ENCODE measurements at regions not wholly inside any gene's neighbourhood (a gene's known extent, or its start where the extent isn't known, plus 50 kb on each side); places are given as distances from the start of the nearest gene placed in this dataset.
A peak's percentile ranks its signal among the peaks of the same experiment; 100 is the strongest.

DNA sequence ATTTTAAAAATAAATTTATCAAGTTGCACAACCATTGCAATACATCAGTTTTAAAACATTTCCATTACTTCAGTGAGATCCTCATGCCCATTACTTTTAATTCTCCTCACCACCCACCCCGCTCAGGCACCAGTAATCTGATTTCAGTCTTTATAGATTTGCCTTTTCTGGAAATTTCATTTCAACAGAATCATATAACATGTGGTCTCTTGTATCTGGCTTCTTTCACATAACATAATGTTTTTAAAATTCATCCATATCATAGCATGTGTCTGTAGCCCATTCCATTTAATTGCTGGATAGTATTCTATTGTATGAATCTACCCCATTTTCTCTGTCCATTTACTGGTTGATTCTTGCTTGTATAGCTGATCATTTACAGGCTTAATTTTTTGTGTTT is 110.3 kb upstream of the TMEM108 start:
- Histone ChIP-seq H3K4me3 (ENCODE audit: low read depth, low read length) (no peak overlapping the region), H3K27me3 (ENCODE audit: control insufficient read depth, insufficient read depth, low read length) (no peaks in the 10 kb centered on the region), H3K9me3 (ENCODE audit: control insufficient read depth in 2 of 2, low read length in 2 of 2) (no peaks in the 10 kb centered on the region), H3K4me1 (ENCODE audit: control insufficient read depth, insufficient read depth, low read length, poor library complexity, severe bottlenecking) (no peaks in the 10 kb centered on the region), H3K27ac (ENCODE audit: insufficient read depth, low read length, poor library complexity, severe bottlenecking) (no peak overlapping the region), H3K36me3 (ENCODE audit: control insufficient read depth, insufficient read depth, low read length) (no peaks in the 10 kb centered on the region)
- Mint-ChIP-seq H3K4me1 (no peaks in the 10 kb centered on the region), H3K36me3 (no peaks in the 10 kb centered on the region), H3K27ac (no peak overlapping the region), H3K27me3 (peaks cover 11% of the 10 kb centered on the region), H3K4me3 (no peak overlapping the region), H3K9me3 (no peaks in the 10 kb centered on the region)
- ATAC-seq (ENCODE audit: low read depth in 2 of 2) (no peak), DNase-seq (no peak)

- H3K4me1 ChIP-seq (ENCODE audit: control insufficient read depth, insufficient read depth, low read length, poor library complexity, severe bottlenecking), result no peaks in the 10 kb centered on the region
- H3K27ac ChIP-seq (ENCODE audit: insufficient read depth, low read length, poor library complexity, severe bottlenecking), result no peak overlapping the region
- Mint-ChIP-seq H3K4me3 (no peak overlapping the region), H3K27ac (no peak overlapping the region), H3K9me3 (no peaks in the 10 kb centered on the region), H3K36me3 (no peaks in the 10 kb centered on the region), H3K27me3 (peaks cover 11% of the 10 kb centered on the region), H3K4me1 (no peaks in the 10 kb centered on the region)
- H3K27me3 ChIP-seq (ENCODE audit: control insufficient read depth, insufficient read depth, low read length), result no peaks in the 10 kb centered on the region
- DNase-seq (no peak), ATAC-seq (ENCODE audit: low read depth in 2 of 2) (no peak)
- no peaks in the 10 kb centered on the region for H3K36me3 ChIP-seq (ENCODE audit: control insufficient read depth, insufficient read depth, low read length)
- H3K9me3 ChIP-seq (ENCODE audit: control insufficient read depth in 2 of 2, low read length in 2 of 2), result no peaks in the 10 kb centered on the region
- H3K4me3 ChIP-seq (ENCODE audit: low read depth, low read length), result no peak overlapping the region
These were observed 112.1 kb upstream of the TMEM108 start for GRCh38 chr3:132926098-132926497.

DNA sequence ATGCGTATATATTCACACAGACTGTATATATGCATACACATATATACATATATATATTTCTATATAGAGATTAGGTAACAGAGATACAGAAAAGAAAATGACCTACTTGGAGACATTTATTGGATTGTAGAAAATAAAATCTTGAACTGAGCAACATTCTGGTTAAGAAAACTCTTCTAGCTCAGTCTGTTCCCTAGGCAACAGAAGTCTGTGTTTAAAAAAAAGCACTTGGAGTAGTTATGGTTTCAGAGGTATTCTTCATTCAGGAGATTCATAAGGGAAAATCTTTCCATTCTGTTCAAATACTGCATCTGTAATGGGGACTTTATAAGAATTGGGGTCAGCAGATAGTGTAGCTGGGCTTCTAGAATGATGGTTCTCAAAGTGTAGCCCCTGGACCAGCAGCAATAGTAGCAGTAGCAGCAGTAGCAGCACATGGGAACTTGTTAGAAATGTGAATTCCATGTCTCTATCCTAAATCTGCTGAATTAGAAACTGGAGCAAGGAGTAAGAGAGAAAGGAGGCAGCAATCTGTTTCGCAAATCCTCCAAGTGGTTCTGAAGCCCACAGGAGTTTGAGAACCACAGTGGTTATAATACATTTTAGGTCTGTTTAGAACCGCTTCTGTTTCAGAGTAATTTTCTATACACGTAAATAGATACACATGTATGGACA is 112.8 kb upstream of the TMEM108 start:
- no peak overlapping the region for H3K4me3 Mint-ChIP-seq
- DNase-seq (no peak), ATAC-seq (ENCODE audit: low read depth in 2 of 2) (no peak)
- peaks cover 11% of the 10 kb centered on the region for H3K27me3 Mint-ChIP-seq
- no peaks in the 10 kb centered on the region for H3K9me3 ChIP-seq (ENCODE audit: control insufficient read depth in 2 of 2, low read length in 2 of 2)
- no peaks in the 10 kb centered on the region for H3K4me1 Mint-ChIP-seq
- H3K4me3 ChIP-seq (ENCODE audit: low read depth, low read length), result no peak overlapping the region
- H3K27ac ChIP-seq (ENCODE audit: insufficient read depth, low read length, poor library complexity, severe bottlenecking), result no peak overlapping the region
- no peaks in the 10 kb centered on the region for H3K36me3 Mint-ChIP-seq
- H3K9me3 Mint-ChIP-seq, result no peaks in the 10 kb centered on the region
- H3K4me1 ChIP-seq (ENCODE audit: control insufficient read depth, insufficient read depth, low read length, poor library complexity, severe bottlenecking), result no peaks in the 10 kb centered on the region
- H3K27ac Mint-ChIP-seq, result no peak overlapping the region
- H3K27me3 ChIP-seq (ENCODE audit: control insufficient read depth, insufficient read depth, low read length), result no peaks in the 10 kb centered on the region
- no peaks in the 10 kb centered on the region for H3K36me3 ChIP-seq (ENCODE audit: control insufficient read depth, insufficient read depth, low read length)

GRCh38 chr3:132916096-132916495 is 122.1 kb upstream of the TMEM108 start:
- Mint-ChIP-seq H3K36me3 (no peaks in the 10 kb centered on the region), H3K27ac (no peak overlapping the region), H3K4me1 (no peaks in the 10 kb centered on the region), H3K9me3 (peaks cover 0 to 7% (median 0%) of the 10 kb centered on the region in 7 donors), H3K4me3 (peak overlapping the region in 1 of 4 donors; percentile 61), H3K27me3 (no peaks in the 10 kb centered on the region)
- H3K36me3 ChIP-seq (ENCODE audit: control insufficient read depth, insufficient read depth, low read length), result no peaks in the 10 kb centered on the region
- no peaks in the 10 kb centered on the region for H3K4me1 ChIP-seq (ENCODE audit: control insufficient read depth, insufficient read depth, low read length, poor library complexity, severe bottlenecking)
- H3K27ac ChIP-seq (ENCODE audit: insufficient read depth, low read length, poor library complexity, severe bottlenecking), result no peak overlapping the region
- DNase-seq (no peak), ATAC-seq (ENCODE audit: low read depth in 2 of 2) (no peak)
- H3K27me3 ChIP-seq (ENCODE audit: control insufficient read depth, insufficient read depth, low read length), result peaks cover 4% of the 10 kb centered on the region
- no peak overlapping the region for H3K4me3 ChIP-seq (ENCODE audit: low read depth, low read length)
- no peaks in the 10 kb centered on the region for H3K9me3 ChIP-seq (ENCODE audit: control insufficient read depth in 2 of 2, low read length in 2 of 2)

DNA sequence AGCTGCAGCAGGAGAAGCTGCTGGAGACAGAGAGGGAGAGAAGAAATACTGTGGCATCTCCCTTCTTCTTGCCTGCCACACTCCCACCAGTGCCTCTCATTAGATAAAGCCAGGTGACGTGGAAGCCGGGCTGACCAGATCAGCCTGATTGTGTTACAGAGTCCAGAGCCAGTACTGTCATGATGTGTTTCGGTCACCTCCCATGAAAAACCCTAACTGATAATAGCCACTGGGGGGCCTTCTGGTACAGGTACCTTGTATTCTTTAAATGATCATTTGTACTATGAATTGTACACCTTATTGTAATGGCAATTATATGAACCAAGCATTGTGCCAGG is 125.8 kb upstream of the TMEM108 start:
- H3K27ac Mint-ChIP-seq, result no peak overlapping the region
- Histone ChIP-seq H3K27ac (ENCODE audit: insufficient read depth, low read length, poor library complexity, severe bottlenecking) (no peak overlapping the region), H3K27me3 (ENCODE audit: control insufficient read depth, insufficient read depth, low read length) (no peaks in the 10 kb centered on the region), H3K4me1 (ENCODE audit: control insufficient read depth, insufficient read depth, low read length, poor library complexity, severe bottlenecking) (no peaks in the 10 kb centered on the region), H3K36me3 (ENCODE audit: control insufficient read depth, insufficient read depth, low read length) (no peaks in the 10 kb centered on the region), H3K4me3 (ENCODE audit: low read depth, low read length) (no peak overlapping the region), H3K9me3 (ENCODE audit: control insufficient read depth in 2 of 2, low read length in 2 of 2) (no peaks in the 10 kb centered on the region)
- no peaks in the 10 kb centered on the region for H3K27me3 Mint-ChIP-seq
- H3K9me3 Mint-ChIP-seq, result peaks cover 0 to 7% (median 0%) of the 10 kb centered on the region in 7 donors
- H3K36me3 Mint-ChIP-seq, result no peaks in the 10 kb centered on the region
- H3K4me1 Mint-ChIP-seq, result no peaks in the 10 kb centered on the region
- ATAC-seq (ENCODE audit: low read depth in 2 of 2) (no peak), DNase-seq (no peak)
- H3K4me3 Mint-ChIP-seq, result no peak overlapping the region

- Mint-ChIP-seq H3K4me3 (no peak overlapping the region), H3K9me3 (peaks cover 0 to 7% (median 0%) of the 10 kb centered on the region in 7 donors), H3K36me3 (no peaks in the 10 kb centered on the region), H3K4me1 (no peaks in the 10 kb centered on the region), H3K27me3 (no peaks in the 10 kb centered on the region), H3K27ac (no peak overlapping the region)
- no peaks in the 10 kb centered on the region for H3K36me3 ChIP-seq (ENCODE audit: control insufficient read depth, insufficient read depth, low read length)
- ATAC-seq (ENCODE audit: low read depth in 2 of 2), result no peak
- no peak overlapping the region for H3K4me3 ChIP-seq (ENCODE audit: low read depth, low read length)
- no peaks in the 10 kb centered on the region for H3K27me3 ChIP-seq (ENCODE audit: control insufficient read depth, insufficient read depth, low read length)
- H3K27ac ChIP-seq (ENCODE audit: insufficient read depth, low read length, poor library complexity, severe bottlenecking), result no peak overlapping the region
- H3K4me1 ChIP-seq (ENCODE audit: control insufficient read depth, insufficient read depth, low read length, poor library complexity, severe bottlenecking), result no peaks in the 10 kb centered on the region
- no peak for DNase-seq
- H3K9me3 ChIP-seq (ENCODE audit: control insufficient read depth in 2 of 2, low read length in 2 of 2), result no peaks in the 10 kb centered on the region
These were observed 126.3 kb upstream of the TMEM108 start for GRCh38 chr3:132911741-132912415.

DNA sequence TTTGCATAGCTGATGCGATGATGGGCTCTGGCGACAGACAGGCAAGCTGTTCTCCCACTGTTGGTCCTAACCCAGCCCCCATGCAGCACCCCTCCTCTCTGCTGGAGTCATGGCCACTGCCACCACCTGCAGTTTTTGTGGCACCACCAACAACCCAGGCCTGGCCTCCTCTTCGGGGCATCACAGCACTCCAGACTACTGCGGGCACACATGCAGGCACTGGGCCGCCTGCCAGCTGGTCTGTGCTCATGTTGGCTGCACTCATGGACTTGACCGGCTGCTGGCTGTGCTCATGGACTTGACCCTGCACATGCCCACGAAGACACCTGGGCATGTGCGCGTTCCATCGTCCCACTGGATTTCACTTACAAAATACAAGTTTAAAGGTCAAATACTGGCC is 130.9 kb upstream of the TMEM108 start:
- H3K4me3 ChIP-seq (ENCODE audit: low read depth, low read length), result no peak overlapping the region
- H3K9me3 ChIP-seq (ENCODE audit: control insufficient read depth in 2 of 2, low read length in 2 of 2), result no peaks in the 10 kb centered on the region
- no peaks in the 10 kb centered on the region for H3K27me3 Mint-ChIP-seq
- H3K4me1 ChIP-seq (ENCODE audit: control insufficient read depth, insufficient read depth, low read length, poor library complexity, severe bottlenecking), result no peaks in the 10 kb centered on the region
- no peaks in the 10 kb centered on the region for H3K27me3 ChIP-seq (ENCODE audit: control insufficient read depth, insufficient read depth, low read length)
- H3K4me3 Mint-ChIP-seq, result no peak overlapping the region
- no peak for ATAC-seq (ENCODE audit: low read depth in 2 of 2)
- H3K9me3 Mint-ChIP-seq, result no peaks in the 10 kb centered on the region
- H3K36me3 Mint-ChIP-seq, result no peaks in the 10 kb centered on the region
- H3K27ac Mint-ChIP-seq, result no peak overlapping the region
- no peak for DNase-seq
- H3K4me1 Mint-ChIP-seq, result no peaks in the 10 kb centered on the region
- no peaks in the 10 kb centered on the region for H3K36me3 ChIP-seq (ENCODE audit: control insufficient read depth, insufficient read depth, low read length)
- H3K27ac ChIP-seq (ENCODE audit: insufficient read depth, low read length, poor library complexity, severe bottlenecking), result no peak overlapping the region

DNA sequence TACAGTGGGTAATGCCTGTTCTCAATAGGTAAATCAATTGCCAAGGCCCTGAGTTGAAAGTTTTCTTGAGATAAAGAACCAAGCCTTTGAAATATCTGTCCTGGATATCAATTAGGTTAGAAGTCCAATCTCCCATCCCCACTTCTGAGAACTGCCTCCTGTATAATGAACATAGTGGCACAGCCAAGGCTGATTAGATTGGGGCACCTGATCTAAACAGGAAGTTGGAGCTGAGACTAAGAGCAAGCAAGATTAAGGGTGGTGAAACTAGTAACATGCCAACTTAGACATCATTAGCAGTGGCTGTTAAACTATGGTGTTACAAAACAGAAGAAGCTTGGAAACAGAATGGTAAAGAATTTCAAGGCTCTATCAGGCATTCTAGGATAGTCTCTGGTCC is 137.7 kb upstream of the TMEM108 start:
- DNase-seq, result no peak
- Mint-ChIP-seq H3K9me3 (peaks cover 0 to 2% (median 0%) of the 10 kb centered on the region in 7 donors), H3K27ac (no peak overlapping the region), H3K4me1 (no peaks in the 10 kb centered on the region), H3K4me3 (no peak overlapping the region), H3K36me3 (no peaks in the 10 kb centered on the region), H3K27me3 (no peaks in the 10 kb centered on the region)
- Histone ChIP-seq H3K36me3 (ENCODE audit: control insufficient read depth, insufficient read depth, low read length) (no peaks in the 10 kb centered on the region), H3K27me3 (ENCODE audit: control insufficient read depth, insufficient read depth, low read length) (no peaks in the 10 kb centered on the region), H3K4me1 (ENCODE audit: control insufficient read depth, insufficient read depth, low read length, poor library complexity, severe bottlenecking) (no peaks in the 10 kb centered on the region), H3K27ac (ENCODE audit: insufficient read depth, low read length, poor library complexity, severe bottlenecking) (no peak overlapping the region), H3K9me3 (ENCODE audit: control insufficient read depth in 2 of 2, low read length in 2 of 2) (no peaks in the 10 kb centered on the region), H3K4me3 (ENCODE audit: low read depth, low read length) (no peak overlapping the region)
- ATAC-seq (ENCODE audit: low read depth in 2 of 2), result no peak
